GM18505 (cell line): ENCODE measurements at regions not wholly inside any gene's neighbourhood (a gene's known extent, or its start where the extent isn't known, plus 50 kb on each side); places are given as distances from the start of the nearest gene placed in this dataset.

Experiments
- ATAC-seq: cut with Tn5 transposase; IDR thresholded peaks from one replicate; pipeline ENCODE4 v1.9.1; 2021; ENCODE audit not compliant: unreplicated experiment
- POLR2A ChIP-seq: IDR thresholded peaks from 4 replicates; pipeline ENCODE4 v1.6.1; 2011; ENCODE audit warnings: borderline replicate concordance; ENCODE audit not compliant: insufficient read depth, insufficient read length; ENCODE audit errors: extremely low read depth

DNA sequence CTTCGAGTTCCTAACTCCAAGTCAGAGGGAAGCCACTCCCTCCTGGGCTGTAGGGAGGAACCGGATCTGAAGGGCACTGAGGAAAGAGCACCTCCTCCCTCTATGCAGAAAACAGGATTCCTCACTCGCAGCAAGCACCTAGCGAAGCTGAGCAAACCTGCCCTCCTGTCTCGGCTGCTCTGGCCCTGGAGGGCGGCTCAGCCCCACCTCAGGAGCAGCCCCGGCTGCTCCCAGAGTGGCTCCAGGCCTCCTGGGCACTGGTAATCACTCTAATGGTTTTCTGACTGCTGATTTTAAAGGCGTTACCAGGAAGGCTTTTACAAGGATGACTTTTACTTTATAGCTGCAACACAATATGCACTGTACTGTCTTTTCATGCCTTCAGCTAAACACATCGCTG, 312.5 kb downstream of the TEX29 start:
- TF ChIP-seq POLR2A = no peak
- ATAC-seq = no peak

- ATAC-seq = no peak
- TF ChIP-seq POLR2A = no peak
Measured at GRCh38 chr13:111633401-111633800, 313.0 kb downstream of the TEX29 start.

DNA sequence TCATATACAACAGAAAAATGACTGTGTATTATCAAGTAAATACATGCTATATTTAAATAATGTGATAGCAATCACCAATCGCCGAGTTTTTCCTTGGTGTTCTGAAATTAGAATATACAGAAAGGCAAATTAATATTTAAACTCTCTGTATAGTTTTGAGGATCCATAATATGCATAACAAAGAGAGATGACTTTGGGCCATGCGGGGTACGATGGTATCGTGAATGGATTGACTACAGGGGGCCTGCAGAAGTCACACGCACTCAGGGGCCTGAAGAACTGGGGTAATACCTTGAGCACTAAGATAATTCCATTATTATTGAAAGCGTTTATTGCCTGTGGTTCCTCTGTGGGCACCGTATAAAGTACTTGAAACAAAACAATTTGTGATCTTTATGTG, 314.0 kb downstream of the TEX29 start:
- ATAC-seq = no peak
- no peak for TF ChIP-seq POLR2A

GRCh38 chr13:111636271-111636670, 315.8 kb downstream of the TEX29 start:
- TF ChIP-seq POLR2A = no peak
- no peak for ATAC-seq

- TF ChIP-seq POLR2A = no peak
Measured at GRCh38 chr13:111636804-111637203, 316.4 kb downstream of the TEX29 start.

GRCh38 chr13:111637365-111637764, 316.9 kb downstream of the TEX29 start:
- TF ChIP-seq POLR2A = no peak
- ATAC-seq = no peak

More at GRCh38 chr13:111636804-111637203, 316.4 kb downstream of the TEX29 start:
- no peak for ATAC-seq

DNA sequence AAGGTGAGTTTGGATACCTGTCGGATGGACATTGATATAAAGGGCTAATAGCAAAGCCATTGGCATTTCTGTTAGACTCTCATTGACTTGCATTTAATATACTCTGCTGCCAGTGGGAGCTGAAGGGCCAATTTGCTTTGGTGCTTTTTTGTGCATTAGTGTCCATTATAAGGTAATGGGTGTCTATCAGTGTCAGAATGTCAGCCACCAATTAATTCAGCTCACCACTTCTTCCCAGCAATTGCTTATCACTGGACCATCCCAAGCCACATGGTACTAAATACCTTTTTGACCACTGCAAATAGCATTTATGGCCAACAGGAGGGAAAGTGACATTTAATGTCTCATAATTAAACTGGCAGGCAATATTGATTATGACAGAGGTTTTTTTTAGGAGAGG, 317.8 kb downstream of the TEX29 start:
- no peak for ATAC-seq
- no peak for TF ChIP-seq POLR2A

- TF ChIP-seq POLR2A = no peak
- ATAC-seq = no peak
Measured at GRCh38 chr13:111639196-111639705, 318.8 kb downstream of the TEX29 start.

DNA sequence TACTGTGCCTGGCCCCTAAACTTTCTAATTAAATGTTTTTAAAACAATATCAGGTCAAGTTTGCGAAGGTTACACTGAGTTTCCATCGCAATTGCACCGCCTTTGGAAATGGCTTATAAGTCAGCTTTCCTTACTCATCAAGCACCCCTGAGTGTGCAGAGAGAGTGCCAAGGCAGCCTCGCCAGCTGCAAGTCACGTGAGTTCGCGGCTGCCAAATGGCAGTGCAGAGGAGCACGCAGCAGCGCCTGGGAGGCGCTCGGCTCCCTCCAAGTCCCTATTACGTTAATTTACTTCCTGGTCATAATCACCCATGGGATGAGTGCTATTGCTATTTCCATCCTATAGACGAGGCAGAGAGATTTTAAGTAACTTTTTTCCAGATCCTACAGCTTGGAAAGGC, 319.6 kb downstream of the TEX29 start:
- no peak for ATAC-seq

GRCh38 chr13:111640476-111640875, 320.0 kb downstream of the TEX29 start:
- TF ChIP-seq POLR2A = no peak
- no peak for ATAC-seq

More for the DNA sequence above, 319.6 kb downstream of the TEX29 start:
- no peak for TF ChIP-seq POLR2A

DNA sequence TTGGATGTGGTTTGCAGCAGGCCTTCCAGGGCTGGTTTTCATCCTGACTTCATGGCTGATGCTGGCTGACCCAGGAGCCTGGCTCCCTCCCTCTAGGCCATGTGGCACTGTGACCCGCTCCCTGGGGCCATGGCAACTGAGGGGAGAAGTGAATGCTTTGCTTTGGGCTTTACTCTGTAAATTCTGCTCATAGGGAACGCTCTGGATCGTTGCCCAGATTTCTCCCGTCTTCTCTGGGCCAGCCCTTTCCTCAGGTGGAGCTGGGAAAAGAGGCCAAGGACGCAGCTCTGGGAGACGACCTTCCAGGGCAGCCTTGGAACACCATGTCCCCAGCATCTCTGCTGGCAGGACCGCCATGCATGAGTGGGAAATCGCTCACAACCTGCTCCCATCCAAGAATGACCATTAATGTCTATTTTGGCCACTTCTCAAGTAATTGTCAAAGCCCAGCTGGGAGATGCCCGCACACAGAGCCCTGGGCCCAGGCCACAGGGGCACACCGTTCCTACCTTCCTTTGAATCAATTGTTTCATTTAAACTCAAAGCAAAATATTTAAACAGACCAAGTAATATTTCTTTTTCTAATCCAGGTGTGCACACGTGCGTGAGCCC, 321.8 kb downstream of the TEX29 start:
- TF ChIP-seq POLR2A = no peak
- no peak for ATAC-seq

- ATAC-seq = no peak
- TF ChIP-seq POLR2A = no peak
Measured at GRCh38 chr13:111644750-111645149, 324.3 kb downstream of the TEX29 start.

DNA sequence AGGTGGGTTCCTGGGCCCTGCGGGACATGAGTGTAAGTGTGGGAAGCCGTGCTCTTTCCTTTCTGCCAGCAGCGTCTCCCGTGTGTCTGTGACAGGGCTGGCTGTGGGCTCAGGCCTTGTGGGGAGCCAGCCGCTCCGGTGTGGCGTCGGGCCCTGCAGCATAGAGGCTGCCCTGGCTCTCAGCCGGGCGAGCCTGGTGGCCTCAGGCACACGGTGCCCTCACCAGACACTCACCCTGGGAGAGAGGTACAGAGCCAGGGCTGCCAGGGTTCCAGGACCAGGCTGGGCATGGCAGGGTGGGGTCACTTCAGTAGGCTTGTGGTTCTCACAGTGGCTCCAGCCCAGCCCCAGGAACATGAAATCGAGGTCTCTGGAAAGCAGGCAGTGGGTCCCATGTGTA, 324.8 kb downstream of the TEX29 start:
- ATAC-seq = no peak
- TF ChIP-seq POLR2A = no peak

DNA sequence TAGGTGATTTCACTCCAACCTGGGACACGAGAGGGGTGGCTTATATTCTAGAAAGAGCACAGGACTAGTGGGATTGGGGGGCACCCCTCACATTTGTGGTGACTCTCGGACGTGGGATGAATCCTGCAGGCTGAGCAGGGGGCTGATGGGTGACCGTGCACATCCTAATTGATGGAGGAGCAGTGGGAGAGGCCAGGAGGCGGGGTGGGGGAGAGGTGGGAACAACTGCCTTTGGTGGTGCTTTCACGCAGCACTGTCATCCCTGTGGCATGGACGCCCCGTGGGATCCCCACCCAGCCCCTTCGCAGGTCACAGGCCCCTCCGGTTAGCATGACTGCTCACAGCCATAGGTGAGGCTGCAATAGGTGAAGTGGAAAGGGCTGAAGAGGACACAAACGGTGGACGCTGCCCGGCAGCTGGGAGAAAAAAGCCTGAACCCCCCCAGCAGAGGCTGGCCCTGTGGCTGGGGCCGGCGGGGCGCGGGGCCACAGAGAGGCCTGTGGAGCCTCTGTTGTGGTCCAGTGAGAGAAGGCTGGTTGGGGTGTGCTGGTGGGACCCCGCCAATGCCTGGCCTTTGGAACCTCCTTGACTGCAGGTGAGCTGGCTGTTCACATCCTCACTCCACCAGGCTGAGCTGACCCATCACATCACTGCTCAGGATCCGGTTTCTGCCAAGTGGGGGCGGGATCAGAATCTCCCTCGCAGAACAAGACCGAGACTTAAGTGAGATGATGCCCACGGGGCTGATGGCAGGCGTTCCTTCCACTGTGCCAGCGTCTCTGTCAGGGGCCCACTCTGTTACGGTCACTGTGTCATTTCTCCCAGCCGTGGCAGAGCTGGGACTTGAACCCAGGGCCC, 325.4 kb downstream of the TEX29 start:
- TF ChIP-seq POLR2A = no peak
- ATAC-seq = no peak
